ENCODE measurements at regions not wholly inside any gene's neighbourhood (a gene's known extent, or its start where the extent isn't known, plus 50 kb on each side); places are given as distances from the start of the nearest gene placed in this dataset.

DNA sequence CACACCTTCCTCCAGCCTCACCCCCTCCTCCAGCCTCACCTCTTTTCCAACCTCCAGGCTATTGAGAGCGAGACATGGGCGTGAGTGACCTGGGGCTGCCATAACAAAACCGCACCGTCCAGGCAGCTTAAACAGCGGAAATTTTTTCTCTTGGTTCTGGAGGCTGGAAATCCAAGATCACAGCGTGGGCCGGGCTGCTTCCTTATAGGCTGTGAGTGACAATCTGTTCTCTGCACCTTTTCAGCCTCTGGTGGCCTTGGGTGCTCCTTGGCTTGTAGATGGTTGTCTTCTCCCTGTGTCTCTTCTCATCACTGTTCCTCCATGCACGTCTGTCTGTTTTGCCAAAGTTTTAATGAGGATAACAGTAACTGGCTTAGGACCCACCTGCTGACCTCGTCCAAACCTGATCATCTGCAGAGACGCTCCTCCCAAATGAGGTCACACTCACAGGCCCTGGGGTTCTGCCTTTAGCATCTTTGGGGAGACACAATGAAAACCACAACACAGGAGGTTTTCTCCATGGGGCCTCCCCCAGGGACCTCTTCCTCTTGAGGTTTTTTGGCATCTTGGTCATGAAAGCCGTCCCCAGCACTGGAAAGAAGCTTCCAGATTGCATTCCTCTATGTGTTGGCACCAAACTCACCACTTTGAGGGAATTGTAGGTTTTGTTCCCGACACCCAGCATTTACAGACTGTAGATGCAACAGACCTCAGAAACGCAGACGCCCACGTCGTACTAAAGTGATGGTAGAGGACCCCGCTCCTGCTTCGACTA, 878.1 kb downstream of the BRD1 start:
- Histone ChIP-seq H3K27ac (no peak overlapping the region), H3K9ac (ENCODE audit: insufficient read length) (no peak overlapping the region), H3K36me3 (ENCODE audit: insufficient read depth, low read length) (no peaks in the 10 kb centered on the region), H3K9me3 (ENCODE audit: low read depth, low read length) (no peaks in the 10 kb centered on the region), H3K4me3 (no peak overlapping the region)
- no peak for TF ChIP-seq POLR2AphosphoS5 (IDR thresholded peaks at IDR 0.05; ENCODE audit: borderline replicate concordance, low read depth, low read length)
- TF ChIP-seq FOXP2 (optimal IDR thresholded peaks at IDR 0.05; ENCODE audit: control extremely low read depth, extremely low read length, insufficient read depth), result no peak
- DNase-seq (ENCODE audit: low read depth, low spot score), result no peak

DNA sequence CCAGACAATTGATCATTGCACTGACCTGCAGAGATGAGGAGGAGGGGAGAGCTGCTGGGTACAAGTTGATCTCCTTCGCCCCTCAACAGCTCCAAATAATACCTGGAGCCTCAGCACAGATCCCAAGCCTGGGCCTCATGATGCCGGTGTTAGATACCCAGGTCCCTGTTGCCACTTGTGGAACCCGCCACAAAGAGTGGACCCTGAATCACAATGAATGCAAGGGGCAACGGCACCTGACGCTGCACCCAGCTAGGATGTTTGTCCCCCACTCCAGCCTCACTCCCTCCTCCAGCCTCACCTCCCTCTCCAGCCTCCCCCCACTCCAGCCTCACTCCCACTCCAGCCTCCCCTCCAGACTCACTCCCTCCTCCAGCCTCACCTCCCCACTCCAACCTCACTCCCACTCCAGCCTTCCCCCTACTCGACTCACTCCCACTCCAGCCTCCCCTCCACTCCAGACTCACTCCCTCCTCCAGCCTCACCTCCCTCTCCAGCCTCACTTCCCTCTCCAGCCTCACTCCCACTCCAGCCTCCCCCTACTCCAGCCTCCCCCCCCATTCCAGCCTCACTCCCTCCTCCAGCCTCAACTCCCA, 879.0 kb downstream of the BRD1 start:
- no peak overlapping the region for H3K27ac ChIP-seq
- no peaks in the 10 kb centered on the region for H3K36me3 ChIP-seq (ENCODE audit: insufficient read depth, low read length)
- TF ChIP-seq EZH2 (IDR thresholded peaks at IDR 0.05), result no peak
- no peak for TF ChIP-seq POLR2AphosphoS5 (IDR thresholded peaks at IDR 0.05; ENCODE audit: borderline replicate concordance, low read depth, low read length)
- TF ChIP-seq FOXP2 (optimal IDR thresholded peaks at IDR 0.05; ENCODE audit: control extremely low read depth, extremely low read length, insufficient read depth), result no peak
- H3K9ac ChIP-seq (ENCODE audit: insufficient read length), result no peak overlapping the region
- no peak for DNase-seq (ENCODE audit: low read depth, low spot score)
- no peaks in the 10 kb centered on the region for H3K9me3 ChIP-seq (ENCODE audit: low read depth, low read length)
- no peak overlapping the region for H3K4me3 ChIP-seq

DNA sequence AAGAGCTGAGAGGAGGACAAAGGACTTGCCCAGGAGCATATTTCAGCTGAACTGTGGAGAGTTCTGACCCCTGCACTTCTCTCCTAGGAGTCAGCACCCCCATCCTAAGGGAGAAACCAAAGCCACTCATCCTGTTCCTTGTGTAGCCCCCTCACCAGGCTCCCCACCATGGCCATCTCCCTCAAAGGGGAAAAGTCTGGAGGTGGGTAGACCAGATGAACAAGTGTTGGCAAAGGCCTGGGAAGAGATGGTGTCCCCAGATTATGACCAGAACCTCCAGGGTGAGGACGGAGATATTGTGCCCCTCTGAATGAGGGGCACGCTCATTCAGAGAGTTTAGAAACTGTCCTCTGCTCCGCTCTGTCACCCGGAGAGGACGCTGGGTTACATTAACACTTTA, 880.0 kb downstream of the BRD1 start:
- DNase-seq (ENCODE audit: low read depth, low spot score), result no peak
- Histone ChIP-seq H3K9ac (ENCODE audit: insufficient read length) (no peak overlapping the region), H3K4me3 (no peak overlapping the region), H3K36me3 (ENCODE audit: insufficient read depth, low read length) (no peaks in the 10 kb centered on the region), H3K27ac (no peak overlapping the region), H3K9me3 (ENCODE audit: low read depth, low read length) (no peaks in the 10 kb centered on the region)
- no peak for TF ChIP-seq FOXP2 (optimal IDR thresholded peaks at IDR 0.05; ENCODE audit: control extremely low read depth, extremely low read length, insufficient read depth)
- TF ChIP-seq POLR2AphosphoS5 (IDR thresholded peaks at IDR 0.05; ENCODE audit: borderline replicate concordance, low read depth, low read length), result no peak
- no peak for TF ChIP-seq EZH2 (IDR thresholded peaks at IDR 0.05)

DNA sequence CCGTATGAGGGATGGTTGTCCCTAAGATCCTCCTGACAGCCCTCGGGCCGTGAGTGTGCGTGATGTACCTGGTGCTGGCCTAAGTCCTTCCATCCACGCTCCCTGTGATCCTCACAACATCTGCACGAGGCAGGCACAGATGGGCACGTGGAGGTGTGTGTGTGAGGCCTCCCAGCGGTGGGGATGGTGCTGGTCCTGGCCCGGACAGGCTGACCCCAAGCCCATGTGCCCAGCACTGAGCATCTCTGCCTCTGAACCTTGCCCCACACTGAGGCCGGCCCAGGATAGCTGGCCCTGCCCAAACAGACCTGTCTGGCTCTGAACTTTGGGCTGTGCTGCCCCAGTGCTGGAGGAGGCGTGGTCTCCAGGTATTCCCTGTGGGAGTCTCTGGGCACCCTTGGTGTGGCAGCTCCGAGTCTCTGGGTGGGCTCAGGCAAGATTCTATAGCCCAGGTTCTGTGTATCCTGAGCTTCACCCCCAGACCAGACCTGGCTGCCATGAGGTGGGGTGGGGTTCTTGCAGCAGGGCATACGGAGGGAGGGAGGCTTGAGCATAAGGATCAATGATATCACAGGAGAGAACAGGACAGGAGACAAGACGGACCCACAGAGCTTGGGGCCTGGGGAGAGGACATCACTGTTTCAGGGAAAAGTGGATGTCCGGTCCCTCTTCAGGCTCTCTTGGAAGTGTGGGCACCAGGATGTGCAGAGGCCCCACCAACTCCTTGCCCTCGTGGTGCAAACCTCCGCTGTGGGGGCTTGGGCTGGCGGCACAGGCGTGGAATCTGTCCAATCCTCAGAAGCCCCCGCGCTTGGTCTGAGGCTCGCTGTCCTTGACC, 881.8 kb downstream of the BRD1 start:
- no peaks in the 10 kb centered on the region for H3K36me3 ChIP-seq (ENCODE audit: insufficient read depth, low read length)
- no peak overlapping the region for H3K4me3 ChIP-seq
- no peak overlapping the region for H3K27ac ChIP-seq
- DNase-seq (ENCODE audit: low read depth, low spot score), result no peak
- H3K9me3 ChIP-seq (ENCODE audit: low read depth, low read length), result no peaks in the 10 kb centered on the region
- TF ChIP-seq FOXP2 (optimal IDR thresholded peaks at IDR 0.05; ENCODE audit: control extremely low read depth, extremely low read length, insufficient read depth), result no peak
- H3K9ac ChIP-seq (ENCODE audit: insufficient read length), result no peak overlapping the region

DNA sequence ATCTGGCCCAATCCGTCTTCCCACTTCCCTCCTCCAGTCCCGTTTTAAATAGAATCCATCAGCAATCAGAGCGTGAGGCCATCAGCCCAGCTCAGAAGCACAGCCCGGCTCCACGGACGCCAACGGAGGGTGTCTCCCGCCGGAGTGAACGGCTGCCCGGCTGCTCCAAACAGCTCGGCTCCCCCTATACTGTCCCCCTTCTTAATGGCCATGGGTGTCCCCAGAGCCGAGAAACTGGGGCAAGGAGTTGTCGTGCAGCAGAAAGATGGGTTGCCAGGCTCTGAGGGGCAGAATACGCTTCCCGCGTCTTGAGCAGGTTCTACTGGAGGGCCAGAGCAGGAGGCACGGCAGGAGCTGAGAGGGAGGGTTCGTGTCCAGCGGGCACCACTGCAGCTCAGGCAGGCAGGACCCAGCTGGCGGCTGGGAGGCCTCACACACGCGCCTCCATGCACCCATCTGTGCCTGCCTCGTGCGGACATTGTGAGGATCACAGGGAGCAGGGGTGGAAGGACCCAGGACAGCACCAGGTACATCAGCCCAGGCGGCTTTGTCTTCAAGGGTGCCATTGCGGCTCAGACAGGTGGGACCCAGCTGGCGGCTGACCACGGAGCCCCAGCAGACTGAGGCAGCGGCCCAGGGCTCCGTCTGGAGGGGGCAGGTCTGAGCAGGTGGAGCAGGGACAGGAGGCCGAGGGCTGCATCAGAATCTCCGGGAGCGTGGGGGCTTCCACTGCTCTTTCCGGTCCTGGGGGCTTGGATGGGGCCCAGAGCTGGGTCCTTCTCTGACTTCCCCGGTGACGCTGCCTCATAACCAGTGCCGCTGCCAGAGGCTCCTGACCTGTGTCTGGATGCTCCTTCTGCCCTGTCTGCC, 882.7 kb downstream of the BRD1 start:
- no peak for DNase-seq (ENCODE audit: low read depth, low spot score)
- H3K9me3 ChIP-seq (ENCODE audit: low read depth, low read length), result no peaks in the 10 kb centered on the region
- no peak overlapping the region for H3K9ac ChIP-seq (ENCODE audit: insufficient read length)
- no peaks in the 10 kb centered on the region for H3K36me3 ChIP-seq (ENCODE audit: insufficient read depth, low read length)
- no peak overlapping the region for H3K27ac ChIP-seq
- TF ChIP-seq EZH2 (IDR thresholded peaks at IDR 0.05), result no peak
- no peak for TF ChIP-seq FOXP2 (optimal IDR thresholded peaks at IDR 0.05; ENCODE audit: control extremely low read depth, extremely low read length, insufficient read depth)
- no peak for TF ChIP-seq POLR2AphosphoS5 (IDR thresholded peaks at IDR 0.05; ENCODE audit: borderline replicate concordance, low read depth, low read length)
- no peak overlapping the region for H3K4me3 ChIP-seq

DNA sequence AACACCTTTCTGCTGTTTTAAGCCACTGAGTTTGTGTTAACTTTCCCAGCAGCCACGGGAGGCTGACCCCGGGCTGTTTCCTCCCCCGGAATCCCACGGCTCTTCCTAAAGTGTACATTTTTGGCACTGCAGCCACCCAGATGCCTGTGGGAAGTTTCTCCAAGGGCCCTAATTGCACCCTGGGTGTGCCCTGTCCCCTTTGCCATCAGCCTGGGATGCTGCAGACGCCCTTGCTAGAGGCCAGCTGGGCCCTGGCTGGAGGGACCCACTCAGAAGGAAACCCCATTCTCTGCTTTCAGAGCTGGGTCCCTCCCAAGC, 883.3 kb downstream of the BRD1 start:
- H3K4me3 ChIP-seq, result no peak overlapping the region
- no peaks in the 10 kb centered on the region for H3K9me3 ChIP-seq (ENCODE audit: low read depth, low read length)
- H3K9ac ChIP-seq (ENCODE audit: insufficient read length), result no peak overlapping the region
- no peak for TF ChIP-seq EZH2 (IDR thresholded peaks at IDR 0.05)
- no peak for TF ChIP-seq FOXP2 (optimal IDR thresholded peaks at IDR 0.05; ENCODE audit: control extremely low read depth, extremely low read length, insufficient read depth)
- TF ChIP-seq POLR2AphosphoS5 (IDR thresholded peaks at IDR 0.05; ENCODE audit: borderline replicate concordance, low read depth, low read length), result no peak
- H3K36me3 ChIP-seq (ENCODE audit: insufficient read depth, low read length), result no peaks in the 10 kb centered on the region
- no peak overlapping the region for H3K27ac ChIP-seq
- DNase-seq (ENCODE audit: low read depth, low spot score), result no peak

DNA sequence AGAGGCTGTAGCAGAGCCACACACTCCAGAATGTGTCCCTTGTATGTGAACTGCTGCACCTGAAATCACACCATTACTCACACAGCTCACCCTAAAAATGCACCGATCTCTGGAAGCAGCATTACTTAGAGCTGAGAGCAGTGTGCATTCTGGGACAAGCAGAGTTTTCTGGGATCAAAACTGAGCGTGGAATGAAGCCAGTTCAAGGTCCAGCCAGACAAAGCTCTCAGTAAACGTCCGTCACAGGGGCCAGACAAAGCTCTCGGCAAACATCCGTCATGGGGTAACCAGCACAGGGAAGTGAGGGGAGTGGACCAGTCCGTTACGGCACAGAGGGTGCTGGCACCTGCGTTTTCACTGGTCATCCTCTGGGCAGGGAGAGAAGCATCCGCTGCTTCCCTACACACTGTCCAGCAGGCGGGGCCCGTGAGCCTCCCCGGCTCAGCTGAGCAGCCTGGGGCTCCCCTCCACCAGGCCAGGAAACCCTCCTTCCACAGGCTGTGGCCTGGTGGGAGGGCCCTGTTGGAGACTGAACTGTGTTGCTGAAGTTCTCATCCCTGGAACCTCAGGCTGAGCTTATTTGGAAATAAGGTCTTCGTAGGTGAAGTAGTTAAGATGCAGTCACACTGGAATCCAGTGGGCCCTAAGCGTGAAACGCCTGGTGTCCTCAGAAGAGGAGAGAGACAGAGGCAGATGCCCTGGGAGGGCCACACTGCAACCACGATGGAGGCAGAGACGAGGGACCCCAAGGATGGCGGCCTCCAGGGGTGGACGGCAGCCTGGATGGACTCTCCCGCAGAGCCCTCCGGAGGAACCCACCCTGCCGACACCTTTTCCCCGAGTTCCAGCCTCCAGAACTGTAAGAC, 883.9 kb downstream of the BRD1 start:
- no peak for DNase-seq (ENCODE audit: low read depth, low spot score)
- no peaks in the 10 kb centered on the region for H3K36me3 ChIP-seq (ENCODE audit: insufficient read depth, low read length)
- H3K4me3 ChIP-seq, result no peak overlapping the region
- no peaks in the 10 kb centered on the region for H3K9me3 ChIP-seq (ENCODE audit: low read depth, low read length)
- H3K27ac ChIP-seq, result no peak overlapping the region
- H3K9ac ChIP-seq (ENCODE audit: insufficient read length), result no peak overlapping the region
- no peak for TF ChIP-seq FOXP2 (optimal IDR thresholded peaks at IDR 0.05; ENCODE audit: control extremely low read depth, extremely low read length, insufficient read depth)
- no peak for TF ChIP-seq EZH2 (IDR thresholded peaks at IDR 0.05)
- no peak for TF ChIP-seq POLR2AphosphoS5 (IDR thresholded peaks at IDR 0.05; ENCODE audit: borderline replicate concordance, low read depth, low read length)
